ENCODE measurements at regions not wholly inside any gene's neighbourhood (a gene's known extent, or its start where the extent isn't known, plus 50 kb on each side); places are given as distances from the start of the nearest gene placed in this dataset.

GRCh38 chr4:120130786-120131185, 64.1 kb upstream of the MAD2L1 start:
- no peaks in the 10 kb centered on the region for H3K9me3 ChIP-seq
- 49% methylated on average over 2 of the region's 2 CpGs for WGBS (ENCODE audit: low lambda C conversion rate)
- H3K27ac ChIP-seq (ENCODE audit: low read depth in 2 of 2, low read length in 1 of 2): no peak overlapping the region

More at GRCh38 chr4:120130786-120131185, 64.1 kb upstream of the MAD2L1 start:
- Histone ChIP-seq H2AFZ (ENCODE audit: low read depth) (no peak overlapping the region), H4K20me1 (ENCODE audit: insufficient read depth) (no peaks in the 10 kb centered on the region), H3K4me3 (ENCODE audit: low read depth in 2 of 2, low read length in 1 of 2) (no peak overlapping the region), H3K27me3 (ENCODE audit: insufficient read depth) (no peaks in the 10 kb centered on the region), H3K9ac (no peak overlapping the region), H3K79me2 (ENCODE audit: insufficient read depth) (no peaks in the 10 kb centered on the region), H3K4me2 (no peak overlapping the region), H3K9me2 (no peaks in the 10 kb centered on the region), H3K4me1 (ENCODE audit: control insufficient read depth in 1 of 2, insufficient read depth in 2 of 2, low read depth in 1 of 2, low read length in 1 of 2) (no peaks in the 10 kb centered on the region), H3F3A (replicated peaks; ENCODE audit: insufficient read depth) (no peaks in the 10 kb centered on the region), H3K36me3 (replicated peaks in 1 of 2; ENCODE audit: control insufficient read depth in 1 of 2, insufficient read depth in 2 of 2, low read length in 1 of 2) (no peaks in the 10 kb centered on the region)
- no peak for DNase-seq
- CTCF ChIA-PET: no interaction called here
- TF ChIP-seq EZH2phosphoT487 (IDR thresholded peaks at IDR 0.05; ENCODE audit: borderline replicate concordance, low read depth) (no peak), RXRA (IDR thresholded peaks at IDR 0.05; ENCODE audit: borderline replicate concordance, low read depth) (no peak), IRF3 (IDR thresholded peaks at IDR 0.05; ENCODE audit: low read depth, low read length) (no peak), GATA2 (CRISPR knock-in tag; IDR thresholded peaks at IDR 0.05) (no peak), FOSL2 (IDR thresholded peaks at IDR 0.05; ENCODE audit: borderline replicate concordance, low read depth) (no peak), MXI1 (IDR thresholded peaks at IDR 0.05; ENCODE audit: low read depth, low read length) (no peak), SMC3 (IDR thresholded peaks at IDR 0.05; ENCODE audit: low read depth, low read length) (no peak)
- TF ChIP-seq, protein P1, sequence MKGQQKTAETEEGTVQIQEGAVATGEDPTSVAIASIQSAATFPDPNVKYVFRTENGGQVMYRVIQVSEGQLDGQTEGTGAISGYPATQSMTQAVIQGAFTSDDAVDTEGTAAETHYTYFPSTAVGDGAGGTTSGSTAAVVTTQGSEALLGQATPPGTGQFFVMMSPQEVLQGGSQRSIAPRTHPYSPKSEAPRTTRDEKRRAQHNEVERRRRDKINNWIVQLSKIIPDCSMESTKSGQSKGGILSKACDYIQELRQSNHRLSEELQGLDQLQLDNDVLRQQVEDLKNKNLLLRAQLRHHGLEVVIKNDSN (IDR thresholded peaks at IDR 0.05; ENCODE audit: borderline replicate concordance, low read depth): no peak
- TF ChIP-seq, protein P2, sequence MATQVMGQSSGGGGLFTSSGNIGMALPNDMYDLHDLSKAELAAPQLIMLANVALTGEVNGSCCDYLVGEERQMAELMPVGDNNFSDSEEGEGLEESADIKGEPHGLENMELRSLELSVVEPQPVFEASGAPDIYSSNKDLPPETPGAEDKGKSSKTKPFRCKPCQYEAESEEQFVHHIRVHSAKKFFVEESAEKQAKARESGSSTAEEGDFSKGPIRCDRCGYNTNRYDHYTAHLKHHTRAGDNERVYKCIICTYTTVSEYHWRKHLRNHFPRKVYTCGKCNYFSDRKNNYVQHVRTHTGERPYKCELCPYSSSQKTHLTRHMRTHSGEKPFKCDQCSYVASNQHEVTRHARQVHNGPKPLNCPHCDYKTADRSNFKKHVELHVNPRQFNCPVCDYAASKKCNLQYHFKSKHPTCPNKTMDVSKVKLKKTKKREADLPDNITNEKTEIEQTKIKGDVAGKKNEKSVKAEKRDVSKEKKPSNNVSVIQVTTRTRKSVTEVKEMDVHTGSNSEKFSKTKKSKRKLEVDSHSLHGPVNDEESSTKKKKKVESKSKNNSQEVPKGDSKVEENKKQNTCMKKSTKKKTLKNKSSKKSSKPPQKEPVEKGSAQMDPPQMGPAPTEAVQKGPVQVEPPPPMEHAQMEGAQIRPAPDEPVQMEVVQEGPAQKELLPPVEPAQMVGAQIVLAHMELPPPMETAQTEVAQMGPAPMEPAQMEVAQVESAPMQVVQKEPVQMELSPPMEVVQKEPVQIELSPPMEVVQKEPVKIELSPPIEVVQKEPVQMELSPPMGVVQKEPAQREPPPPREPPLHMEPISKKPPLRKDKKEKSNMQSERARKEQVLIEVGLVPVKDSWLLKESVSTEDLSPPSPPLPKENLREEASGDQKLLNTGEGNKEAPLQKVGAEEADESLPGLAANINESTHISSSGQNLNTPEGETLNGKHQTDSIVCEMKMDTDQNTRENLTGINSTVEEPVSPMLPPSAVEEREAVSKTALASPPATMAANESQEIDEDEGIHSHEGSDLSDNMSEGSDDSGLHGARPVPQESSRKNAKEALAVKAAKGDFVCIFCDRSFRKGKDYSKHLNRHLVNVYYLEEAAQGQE (IDR thresholded peaks at IDR 0.05; ENCODE audit: low read depth, low read length): no peak
- POLR2A ChIA-PET: no interaction called here
